NB4 (cell line): ENCODE measurements at regions not wholly inside any gene's neighbourhood (a gene's known extent, or its start where the extent isn't known, plus 50 kb on each side); places are given as distances from the start of the nearest gene placed in this dataset.

Source experiments
- POLR2A ChIP-seq: IDR thresholded peaks from 2 replicates; pipeline ENCODE4 v1.6.1; 2011; ENCODE audit warnings: mild to moderate bottlenecking; ENCODE audit not compliant: insufficient read length; ENCODE audit errors: extremely low read depth
- TF ChIP-seq, protein P1 (sequence below): IDR thresholded peaks from one replicate; pipeline ENCODE4 v1.5.1; 2012; ENCODE audit warnings: low read depth, low read length

DNA sequence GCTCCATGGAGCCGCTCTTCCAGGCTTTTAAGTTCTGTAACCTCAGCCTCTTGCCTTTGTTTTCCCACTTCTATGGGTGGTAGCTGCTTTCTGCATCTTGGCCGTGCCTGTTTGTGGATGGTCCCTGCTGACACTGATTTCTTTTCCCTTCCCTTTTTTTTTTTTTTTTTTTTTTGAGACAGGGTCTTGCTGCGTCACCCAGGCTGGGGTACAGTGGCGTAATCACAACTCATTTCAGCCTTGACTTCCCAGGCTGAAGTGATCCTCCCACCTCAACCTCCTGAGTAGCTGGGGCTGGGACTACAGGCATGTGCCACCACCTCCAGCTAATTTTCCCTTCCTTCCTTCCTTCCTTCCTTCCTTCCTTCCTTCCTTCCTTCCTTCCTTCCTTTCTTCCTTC is 57.7 kb upstream of the EP300 start:
- TF ChIP-seq, protein P1, sequence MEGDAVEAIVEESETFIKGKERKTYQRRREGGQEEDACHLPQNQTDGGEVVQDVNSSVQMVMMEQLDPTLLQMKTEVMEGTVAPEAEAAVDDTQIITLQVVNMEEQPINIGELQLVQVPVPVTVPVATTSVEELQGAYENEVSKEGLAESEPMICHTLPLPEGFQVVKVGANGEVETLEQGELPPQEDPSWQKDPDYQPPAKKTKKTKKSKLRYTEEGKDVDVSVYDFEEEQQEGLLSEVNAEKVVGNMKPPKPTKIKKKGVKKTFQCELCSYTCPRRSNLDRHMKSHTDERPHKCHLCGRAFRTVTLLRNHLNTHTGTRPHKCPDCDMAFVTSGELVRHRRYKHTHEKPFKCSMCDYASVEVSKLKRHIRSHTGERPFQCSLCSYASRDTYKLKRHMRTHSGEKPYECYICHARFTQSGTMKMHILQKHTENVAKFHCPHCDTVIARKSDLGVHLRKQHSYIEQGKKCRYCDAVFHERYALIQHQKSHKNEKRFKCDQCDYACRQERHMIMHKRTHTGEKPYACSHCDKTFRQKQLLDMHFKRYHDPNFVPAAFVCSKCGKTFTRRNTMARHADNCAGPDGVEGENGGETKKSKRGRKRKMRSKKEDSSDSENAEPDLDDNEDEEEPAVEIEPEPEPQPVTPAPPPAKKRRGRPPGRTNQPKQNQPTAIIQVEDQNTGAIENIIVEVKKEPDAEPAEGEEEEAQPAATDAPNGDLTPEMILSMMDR = no peak
- TF ChIP-seq POLR2A = no peak
